GM12878 (cell line): ENCODE measurements at regions not wholly inside any gene's neighbourhood (a gene's known extent, or its start where the extent isn't known, plus 50 kb on each side); places are given as distances from the start of the nearest gene placed in this dataset.

Experiments used
- CEBPB ChIP-seq, 2 experiments: fragments of 150-350 bp in 1 of 2; IDR thresholded peaks; 2 replicates each; pipeline ENCODE4 v1.6.1; 2012 to 2014; ENCODE audit warnings: low read depth in 2 of 2, low read length in 2 of 2, borderline replicate concordance in 1 of 2, inconsistent platforms in 1 of 2
- CTCF ChIP-seq, 3 experiments: IDR thresholded peaks in 2 of 3; conservative IDR thresholded peaks in 1 of 3; 2 replicates each; pipeline ENCODE4 v1.5.1; 2011; ENCODE audit warnings: low read depth in 3 of 3, low read length in 3 of 3, mild to moderate bottlenecking in 3 of 3, control low read depth in 2 of 3, moderate library complexity in 2 of 3, inconsistent platforms in 1 of 3, mixed read lengths in 1 of 3; ENCODE audit not compliant: control insufficient read depth in 2 of 3, insufficient read depth in 1 of 3; ENCODE audit errors: extremely low read depth in 1 of 3
- EED ChIP-seq: sonication (generic); IDR thresholded peaks from 2 replicates; pipeline ENCODE4 v1.6.1; 2016; ENCODE audit warnings: antibody characterized with exemption, low read depth
- JUND ChIP-seq: IDR thresholded peaks from 2 replicates; pipeline ENCODE4 v1.6.1; 2012; ENCODE audit warnings: low read depth, mild to moderate bottlenecking, low read length, improper control_type of control experiment, moderate library complexity
- POLR2A ChIP-seq: IDR thresholded peaks from 2 replicates; pipeline ENCODE4 v1.6.1; 2011; ENCODE audit warnings: low read depth, mild to moderate bottlenecking, low read length
- POLR2AphosphoS2 ChIP-seq: IDR thresholded peaks from 2 replicates; pipeline ENCODE4 v1.6.1; 2011; ENCODE audit warnings: low read depth, mild to moderate bottlenecking, low read length, improper control_type of control experiment, moderate library complexity

GRCh38 chr6:85137865-85138264, 312.0 kb upstream of the NT5E start:
- TF ChIP-seq POLR2AphosphoS2 (no peak), CEBPB (IDR thresholded peaks at IDR 0.05; ENCODE audit: borderline replicate concordance in 1 of 2, low read depth in 2 of 2, low read length in 2 of 2) (no peak), POLR2A (no peak), CTCF (IDR thresholded peaks at IDR 0.05 in 2 of 3, conservative IDR thresholded peaks at IDR 0.05 in 1 of 3; ENCODE audit: control insufficient read depth in 2 of 3, extremely low read depth in 1 of 3, insufficient read depth in 1 of 3, low read depth in 3 of 3, low read length in 3 of 3) (no peak), JUND (no peak), EED (no peak)
